ENCODE measurements at regions not wholly inside any gene's neighbourhood (a gene's known extent, or its start where the extent isn't known, plus 50 kb on each side); places are given as distances from the start of the nearest gene placed in this dataset.

- DNase-seq (ENCODE audit: low read depth) = no peak
Observed at GRCh38 chr13:111394211-111394922, 73.9 kb downstream of the TEX29 start.

GRCh38 chr13:111395511-111396393 is 75.3 kb downstream of the TEX29 start:
- DNase-seq (ENCODE audit: low read depth) = no peak

- DNase-seq (ENCODE audit: low read depth) = no peak
Observed at GRCh38 chr13:111396457-111396856, 76.0 kb downstream of the TEX29 start.

DNA sequence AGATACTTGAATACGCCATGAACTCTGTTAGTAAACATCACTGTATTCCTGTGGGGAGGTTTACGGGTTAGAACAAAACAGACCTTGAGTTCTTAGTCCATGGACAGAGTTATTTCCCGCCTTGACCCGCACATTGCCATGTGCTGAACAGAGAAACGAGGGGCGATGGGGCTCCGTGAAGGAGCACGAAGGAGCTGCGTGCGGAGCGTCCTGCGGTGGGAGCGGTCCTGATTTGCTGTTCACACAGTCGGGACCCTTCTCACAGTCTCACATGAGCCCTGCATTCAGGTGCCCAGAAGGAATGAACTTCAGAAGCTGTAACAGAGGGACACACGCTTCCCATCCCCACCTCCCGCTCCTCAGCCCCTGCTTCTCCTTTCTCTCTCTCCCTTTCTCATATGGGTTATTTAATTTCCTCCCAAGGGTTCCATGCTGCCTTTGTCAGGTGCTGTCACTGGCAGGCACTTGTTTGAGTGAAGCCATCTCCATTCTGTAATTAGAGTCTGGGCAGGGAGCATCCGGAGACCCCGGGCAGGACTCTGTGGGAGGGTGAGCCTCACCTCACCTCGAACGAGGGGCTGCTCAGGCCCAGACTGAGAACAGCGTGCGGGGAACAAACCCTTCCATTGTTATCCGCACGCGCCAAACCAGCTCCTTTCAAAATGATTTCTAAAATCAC is 76.9 kb downstream of the TEX29 start:
- DNase-seq (ENCODE audit: low read depth) = no peak

GRCh38 chr13:111398196-111398595 is 77.8 kb downstream of the TEX29 start:
- no peak for DNase-seq (ENCODE audit: low read depth)

DNA sequence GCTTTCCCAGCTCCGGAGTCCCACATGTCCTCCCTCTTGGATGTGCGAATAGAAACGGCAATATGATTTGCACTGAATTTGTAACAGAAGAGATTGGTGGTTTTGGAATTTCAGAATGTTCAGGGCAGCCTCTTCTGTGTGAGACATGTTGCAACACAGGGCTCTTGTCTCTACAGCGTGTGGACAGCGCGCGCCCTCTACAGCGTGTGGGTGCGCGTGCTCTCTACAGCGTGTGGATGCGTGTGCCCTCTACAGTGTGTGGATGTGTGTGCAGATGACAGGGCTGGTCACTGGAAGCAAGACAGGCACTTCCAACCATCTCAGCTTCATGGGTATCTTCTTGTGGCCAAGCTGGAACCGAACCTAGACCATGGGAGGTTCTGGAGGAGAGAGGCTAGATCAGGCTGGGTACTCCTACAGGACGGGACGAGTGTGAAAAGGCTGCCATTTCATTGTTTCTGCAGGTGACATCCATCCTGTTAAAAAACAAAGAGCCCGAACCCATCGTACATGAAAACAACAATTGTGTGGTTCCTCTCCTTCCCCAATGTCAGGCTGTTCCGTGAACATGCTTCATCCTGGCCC is 78.4 kb downstream of the TEX29 start:
- no peak for DNase-seq (ENCODE audit: low read depth)

DNA sequence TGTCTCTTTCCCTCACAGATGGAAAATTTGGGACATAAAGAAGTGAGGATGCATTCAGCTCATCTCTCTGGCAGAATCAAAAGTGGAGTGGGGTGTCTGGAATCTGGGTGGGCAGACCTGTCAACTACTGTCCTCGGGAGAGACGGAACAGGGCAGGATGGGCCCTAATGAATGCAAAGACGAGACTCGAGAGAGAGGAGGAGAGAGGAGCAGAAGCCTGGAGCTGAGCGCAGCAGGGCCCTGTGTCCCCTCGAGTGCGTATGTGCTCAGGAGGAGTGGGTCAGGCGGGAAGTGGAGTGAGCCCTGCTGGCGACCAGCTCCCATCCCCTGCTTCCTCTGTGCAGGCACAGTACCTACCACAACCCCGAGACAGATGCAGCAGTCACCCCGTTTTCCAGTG is 78.9 kb downstream of the TEX29 start:
- DNase-seq (ENCODE audit: low read depth) = no peak

- DNase-seq (ENCODE audit: low read depth) = no peak
Observed at GRCh38 chr13:111399776-111400538, 79.5 kb downstream of the TEX29 start.

- no peak for DNase-seq (ENCODE audit: low read depth)
Observed at GRCh38 chr13:111401151-111401550, 80.7 kb downstream of the TEX29 start.

DNA sequence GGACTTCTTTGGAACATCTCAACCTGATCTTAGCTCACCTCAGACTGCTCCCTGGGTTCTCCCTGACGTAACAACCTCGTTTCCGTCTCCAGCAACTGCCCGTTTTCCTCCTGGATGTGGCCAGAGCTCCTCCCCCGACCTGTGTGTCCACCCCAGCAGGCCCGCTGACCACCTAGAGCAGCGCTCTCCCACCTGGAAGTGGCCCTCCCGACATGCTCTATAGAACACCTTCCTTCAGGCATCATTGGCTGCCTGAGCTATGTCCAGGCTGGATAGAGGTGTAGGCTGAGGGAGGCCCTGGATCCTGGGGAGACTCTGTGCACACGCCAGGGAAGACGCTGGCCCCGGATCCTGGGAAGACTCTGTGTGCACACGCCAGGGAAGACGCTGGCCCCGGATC is 81.3 kb downstream of the TEX29 start:
- DNase-seq (ENCODE audit: low read depth) = no peak

DNA sequence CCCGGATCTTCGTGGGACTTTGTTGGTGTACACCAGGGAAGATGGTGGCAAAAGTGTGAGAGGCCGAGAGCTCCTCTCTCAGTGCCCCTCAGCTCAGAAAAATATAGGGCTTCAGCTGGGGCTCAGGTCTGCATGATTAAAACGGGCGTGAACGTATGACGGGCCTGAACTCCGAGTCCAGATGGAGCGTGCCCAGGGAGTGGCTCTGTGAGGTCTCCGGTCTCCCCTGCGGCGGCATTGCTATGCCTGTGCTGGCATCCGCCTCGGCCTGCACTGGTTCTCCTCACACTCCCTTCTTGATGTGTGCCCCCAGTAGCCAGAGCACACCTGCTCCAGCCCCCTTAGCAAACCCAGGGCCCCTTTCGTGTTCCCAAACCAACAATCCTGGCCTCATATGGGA is 82.0 kb downstream of the TEX29 start:
- DNase-seq (ENCODE audit: low read depth) = no peak

DNA sequence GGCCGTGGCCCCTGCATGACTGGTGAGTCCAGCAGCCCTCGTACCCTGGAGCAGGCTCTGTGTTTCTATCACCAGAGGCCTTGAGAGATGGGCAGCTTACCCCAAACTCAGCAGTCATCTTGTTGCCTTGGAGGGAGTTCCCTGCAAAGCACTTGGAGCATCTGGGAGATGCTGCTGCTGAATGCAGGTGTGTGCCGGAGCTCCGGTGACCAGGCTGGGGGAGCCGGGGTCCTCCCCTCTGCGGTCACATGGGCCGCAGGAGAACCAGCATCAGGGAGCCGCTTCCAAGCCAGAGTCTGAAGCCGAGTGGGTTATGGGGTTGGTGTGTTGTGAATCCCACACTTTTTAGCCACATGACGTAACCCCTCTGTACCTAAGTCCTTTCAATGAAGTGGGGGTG is 82.8 kb downstream of the TEX29 start:
- no peak for DNase-seq (ENCODE audit: low read depth)

DNA sequence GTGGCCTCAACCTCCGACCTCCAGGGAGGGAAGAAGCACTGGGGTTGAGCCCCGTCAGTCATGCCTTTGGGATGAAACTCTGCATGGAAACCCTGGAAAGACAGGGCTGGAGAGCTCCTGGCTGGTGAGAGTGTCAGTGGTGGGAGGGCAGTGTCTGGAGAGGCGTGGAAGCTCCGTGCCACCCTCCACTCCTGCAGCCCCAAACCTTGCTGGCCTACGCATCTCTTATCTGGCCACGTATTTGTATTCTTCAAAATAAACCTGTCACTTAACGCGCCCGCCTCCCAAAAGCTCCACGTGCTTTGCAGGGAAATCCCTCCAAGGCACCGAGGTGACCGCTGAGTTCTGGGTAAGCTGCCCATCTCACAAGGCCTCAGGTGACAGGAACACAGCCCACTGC is 84.3 kb downstream of the TEX29 start:
- DNase-seq (ENCODE audit: low read depth) = no peak

DNA sequence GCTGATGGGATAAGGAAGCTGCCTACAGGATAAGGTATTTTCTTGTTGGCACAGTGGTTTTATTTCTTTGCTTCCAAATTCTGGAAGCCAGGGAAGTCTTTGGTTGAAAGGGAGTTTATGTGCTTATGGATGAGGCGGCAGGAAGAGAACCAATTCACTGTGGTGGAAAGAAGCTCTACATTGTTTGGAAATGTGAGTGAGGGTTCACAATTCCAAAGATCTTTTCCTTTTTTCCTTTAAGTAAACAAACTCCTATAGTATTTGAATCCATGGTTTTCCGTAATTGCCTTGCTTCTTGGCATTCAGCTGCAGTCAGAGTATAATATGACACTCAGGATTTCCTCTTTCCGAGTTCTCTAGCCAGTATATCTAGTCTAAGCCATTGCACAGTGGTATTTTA is 86.2 kb downstream of the TEX29 start:
- no peak for DNase-seq (ENCODE audit: low read depth)

- DNase-seq (ENCODE audit: low read depth) = no peak
Observed at GRCh38 chr13:111407381-111408131, 87.1 kb downstream of the TEX29 start.

GRCh38 chr13:111409413-111409812 is 89.0 kb downstream of the TEX29 start:
- DNase-seq (ENCODE audit: low read depth) = no peak

- no peak for DNase-seq (ENCODE audit: low read depth)
Observed at GRCh38 chr13:111410232-111411021, 90.0 kb downstream of the TEX29 start.

GRCh38 chr13:111411151-111411858 is 90.9 kb downstream of the TEX29 start:
- no peak for DNase-seq (ENCODE audit: low read depth)

DNA sequence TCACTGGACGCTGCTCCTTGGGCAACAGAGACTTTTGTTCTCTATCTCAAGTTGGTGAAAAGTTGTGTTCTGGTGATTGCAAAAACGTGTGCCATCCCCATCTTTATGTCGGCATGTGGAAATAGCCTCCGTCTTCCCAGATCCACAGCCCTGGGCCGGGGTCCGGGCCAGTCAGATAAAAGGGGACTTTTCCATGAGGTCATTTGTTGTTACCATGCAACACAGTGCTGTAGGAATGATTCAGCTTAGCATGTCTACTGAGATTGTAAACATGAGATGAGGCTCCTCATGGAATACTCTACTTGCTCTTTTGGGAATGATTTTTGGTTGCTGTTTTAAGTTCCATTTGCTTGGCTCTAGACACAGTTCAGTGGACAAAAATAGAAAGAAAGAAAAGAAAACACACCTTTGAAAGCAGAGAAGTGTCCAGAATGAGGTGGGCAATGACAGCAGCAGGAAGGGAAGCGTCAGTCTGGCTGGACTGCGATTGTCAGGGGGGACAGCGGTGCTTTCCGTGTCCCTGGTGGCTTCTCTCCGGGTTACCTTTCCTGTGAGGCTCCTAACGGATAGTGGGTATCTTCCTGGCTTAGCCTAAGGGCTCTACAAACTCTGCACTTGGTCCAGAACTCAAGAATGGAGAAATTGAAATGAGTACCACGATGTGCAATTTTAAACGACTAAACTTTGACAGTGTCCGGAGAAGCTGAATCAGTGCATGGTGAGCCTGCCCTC is 91.6 kb downstream of the TEX29 start:
- DNase-seq (ENCODE audit: low read depth) = no peak
